CD8-positive, alpha-beta memory T cell (primary cell): ENCODE measurements at regions not wholly inside any gene's neighbourhood (a gene's known extent, or its start where the extent isn't known, plus 50 kb on each side); places are given as distances from the start of the nearest gene placed in this dataset.

Experiments used
- CTCF ChIA-PET: fragments of 350-600 bp; sonication (Branson Sonifier 250); formaldehyde crosslinking; loops from one replicate; lab custom pipeline; 2021; ENCODE audit warnings: antibody characterized with exemption; lab: Charles Lee
- POLR2A ChIA-PET: fragments of 350-600 bp; sonication (Branson Sonifier 250); formaldehyde crosslinking; loops from one replicate; lab custom pipeline; 2021; ENCODE audit warnings: antibody characterized with exemption; lab: Charles Lee
- DNase-seq, 5 donors: peaks; one replicate each; pipeline versions ENCODE4 v3.0.0 to v3.0.0-alpha.2; 2020 to 2022; ENCODE audit warnings: mixed read lengths in 1 of 5
- H3K27ac ChIP-seq: one replicate; pipeline ENCODE4 v1.7.0; 2013; ENCODE audit warnings: low read depth, mild to moderate bottlenecking, low read length, moderate library complexity
- H3K27me3 ChIP-seq: 2 replicates; pipeline ENCODE4 v1.7.0; 2013; ENCODE audit warnings: low read length, mild to moderate bottlenecking; ENCODE audit not compliant: insufficient read depth, poor library complexity, severe bottlenecking
- H3K36me3 ChIP-seq: 2 replicates; pipeline ENCODE4 v1.7.0; 2013; ENCODE audit warnings: mild to moderate bottlenecking, low read length, moderate library complexity; ENCODE audit not compliant: insufficient read depth
- H3K4me1 ChIP-seq: 2 replicates; pipeline ENCODE4 v1.7.0; 2013; ENCODE audit warnings: mild to moderate bottlenecking, low read length, moderate library complexity; ENCODE audit not compliant: insufficient read depth
- H3K4me3 ChIP-seq: 2 replicates; pipeline ENCODE4 v1.7.0; 2013; ENCODE audit warnings: mild to moderate bottlenecking, low read length
- H3K9me3 ChIP-seq: 2 replicates; pipeline ENCODE4 v1.7.0; 2013; ENCODE audit warnings: mild to moderate bottlenecking, low read length
- H3K27ac Mint-ChIP-seq, 8 donors: one replicate each; pipeline ENCODE4 v1.8.0; 2020 to 2021; ENCODE audit warnings: mixed read lengths in 8 of 8, mild to moderate bottlenecking in 6 of 8, inconsistent platforms in 3 of 8, moderate library complexity in 3 of 8
- H3K27me3 Mint-ChIP-seq, 2 donors: one replicate each; pipeline ENCODE4 v1.8.0; 2020 to 2021; ENCODE audit warnings: mixed read lengths in 2 of 2, mild to moderate bottlenecking in 1 of 2, moderate library complexity in 1 of 2
- H3K36me3 Mint-ChIP-seq, 3 donors: one replicate each; pipeline ENCODE4 v1.8.0; 2020 to 2021; ENCODE audit warnings: mixed read lengths in 3 of 3, inconsistent platforms in 1 of 3, mild to moderate bottlenecking in 1 of 3
- H3K4me1 Mint-ChIP-seq, 3 donors: one replicate each; pipeline ENCODE4 v1.8.0; 2020 to 2021; ENCODE audit warnings: mixed read lengths in 3 of 3, inconsistent platforms in 1 of 3, mild to moderate bottlenecking in 1 of 3
- H3K4me3 Mint-ChIP-seq, 7 donors: one replicate each; pipeline ENCODE4 v1.8.0; 2020 to 2021; ENCODE audit warnings: mixed read lengths in 7 of 7, mild to moderate bottlenecking in 6 of 7, moderate library complexity in 4 of 7, inconsistent platforms in 2 of 7
- H3K9me3 Mint-ChIP-seq, 5 donors: one replicate each; pipeline ENCODE4 v1.8.0; 2020 to 2022; ENCODE audit warnings: mixed read lengths in 5 of 5, mild to moderate bottlenecking in 3 of 5, moderate library complexity in 2 of 5, inconsistent platforms in 1 of 5

- Mint-ChIP-seq H3K4me1 (no peaks in the 10 kb centered on the region), H3K27ac (no peak overlapping the region), H3K27me3 (no peaks in the 10 kb centered on the region), H3K4me3 (no peak overlapping the region), H3K9me3 (peaks cover 0 to 9% (median 1%) of the 10 kb centered on the region in 5 donors), H3K36me3 (no peaks in the 10 kb centered on the region)
- Histone ChIP-seq H3K4me3 (no peak overlapping the region), H3K27me3 (no peaks in the 10 kb centered on the region), H3K9me3 (no peaks in the 10 kb centered on the region), H3K4me1 (no peaks in the 10 kb centered on the region), H3K36me3 (no peaks in the 10 kb centered on the region), H3K27ac (no peak overlapping the region)
- POLR2A ChIA-PET, result no interaction called here
- no peak for DNase-seq
- CTCF ChIA-PET, result no interaction called here
Observed at GRCh38 chr3:89692601-89693000, 585.2 kb downstream of the EPHA3 start.

- Mint-ChIP-seq H3K27ac (no peak overlapping the region), H3K4me1 (no peaks in the 10 kb centered on the region), H3K9me3 (peaks cover 12 to 31% (median 19%) of the 10 kb centered on the region in 5 donors), H3K4me3 (no peak overlapping the region), H3K27me3 (no peaks in the 10 kb centered on the region), H3K36me3 (no peaks in the 10 kb centered on the region)
- Histone ChIP-seq H3K27me3 (no peaks in the 10 kb centered on the region), H3K36me3 (no peaks in the 10 kb centered on the region), H3K4me3 (no peak overlapping the region), H3K9me3 (no peaks in the 10 kb centered on the region), H3K4me1 (no peaks in the 10 kb centered on the region), H3K27ac (no peak overlapping the region)
- DNase-seq, result no peak
- ChIA-PET POLR2A (no interaction called here), CTCF (no interaction called here)
Observed at GRCh38 chr3:89697321-89697916, 590.0 kb downstream of the EPHA3 start.

- no peaks in the 10 kb centered on the region for H3K27me3 ChIP-seq
- no peaks in the 10 kb centered on the region for H3K36me3 ChIP-seq
- H3K9me3 ChIP-seq, result no peaks in the 10 kb centered on the region
- H3K4me3 ChIP-seq, result no peak overlapping the region
- H3K36me3 Mint-ChIP-seq, result no peaks in the 10 kb centered on the region
- POLR2A ChIA-PET, result no interaction called here
- H3K27me3 Mint-ChIP-seq, result no peaks in the 10 kb centered on the region
- no peak for DNase-seq
- H3K27ac ChIP-seq, result no peak overlapping the region
- peaks cover 12 to 35% (median 24%) of the 10 kb centered on the region in 5 donors for H3K9me3 Mint-ChIP-seq
- CTCF ChIA-PET, result no interaction called here
- H3K27ac Mint-ChIP-seq, result no peak overlapping the region
- no peaks in the 10 kb centered on the region for H3K4me1 ChIP-seq
- no peak overlapping the region for H3K4me3 Mint-ChIP-seq
- H3K4me1 Mint-ChIP-seq, result no peaks in the 10 kb centered on the region
Observed at GRCh38 chr3:89698208-89698830, 590.9 kb downstream of the EPHA3 start.

- Histone ChIP-seq H3K9me3 (no peaks in the 10 kb centered on the region), H3K27ac (no peak overlapping the region), H3K36me3 (no peaks in the 10 kb centered on the region), H3K4me1 (no peaks in the 10 kb centered on the region), H3K4me3 (no peak overlapping the region), H3K27me3 (no peaks in the 10 kb centered on the region)
- H3K9me3 Mint-ChIP-seq, result peaks cover 12 to 36% (median 24%) of the 10 kb centered on the region in 5 donors
- H3K4me3 Mint-ChIP-seq, result no peak overlapping the region
- POLR2A ChIA-PET, result no interaction called here
- no peak for DNase-seq
- no peaks in the 10 kb centered on the region for H3K36me3 Mint-ChIP-seq
- no peak overlapping the region for H3K27ac Mint-ChIP-seq
- no peaks in the 10 kb centered on the region for H3K4me1 Mint-ChIP-seq
- CTCF ChIA-PET, result no interaction called here
- no peaks in the 10 kb centered on the region for H3K27me3 Mint-ChIP-seq
Observed at GRCh38 chr3:89699229-89699628, 591.8 kb downstream of the EPHA3 start.

DNA sequence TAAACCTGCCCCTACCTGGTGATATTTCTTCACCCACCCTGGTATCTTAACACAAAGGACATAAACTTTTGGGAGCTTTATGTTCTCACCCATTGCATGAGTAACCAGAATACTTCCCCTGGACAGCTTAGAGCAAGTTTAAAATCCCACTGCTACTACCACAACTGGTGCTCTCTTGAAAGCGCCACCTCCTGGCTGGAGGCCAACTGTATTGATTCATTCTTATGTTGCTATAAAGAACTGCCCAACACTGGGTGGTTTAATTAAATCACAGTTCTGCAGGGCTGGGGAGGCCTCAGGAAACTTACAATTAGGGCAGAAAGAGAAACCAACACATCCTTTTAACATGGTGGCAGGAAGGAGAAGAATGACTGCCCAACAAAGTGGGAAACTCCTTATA lies 592.4 kb downstream of the EPHA3 start:
- H3K9me3 ChIP-seq, result no peaks in the 10 kb centered on the region
- no peak overlapping the region for H3K27ac Mint-ChIP-seq
- no peaks in the 10 kb centered on the region for H3K27me3 Mint-ChIP-seq
- no peaks in the 10 kb centered on the region for H3K4me1 Mint-ChIP-seq
- H3K9me3 Mint-ChIP-seq, result peaks cover 12 to 36% (median 24%) of the 10 kb centered on the region in 5 donors
- no peak overlapping the region for H3K4me3 Mint-ChIP-seq
- no peaks in the 10 kb centered on the region for H3K36me3 ChIP-seq
- H3K4me1 ChIP-seq, result no peaks in the 10 kb centered on the region
- DNase-seq, result no peak
- no peak overlapping the region for H3K27ac ChIP-seq
- H3K27me3 ChIP-seq, result no peaks in the 10 kb centered on the region
- H3K4me3 ChIP-seq, result no peak overlapping the region
- ChIA-PET POLR2A (no interaction called here), CTCF (no interaction called here)
- H3K36me3 Mint-ChIP-seq, result no peaks in the 10 kb centered on the region

GRCh38 chr3:89702404-89702803 lies 595.0 kb downstream of the EPHA3 start:
- no peak for DNase-seq
- H3K9me3 Mint-ChIP-seq, result peaks cover 17 to 40% (median 30%) of the 10 kb centered on the region in 5 donors
- no peaks in the 10 kb centered on the region for H3K27me3 Mint-ChIP-seq
- CTCF ChIA-PET, result no interaction called here
- H3K9me3 ChIP-seq, result no peaks in the 10 kb centered on the region
- no peaks in the 10 kb centered on the region for H3K4me1 Mint-ChIP-seq
- no peak overlapping the region for H3K27ac ChIP-seq
- H3K36me3 ChIP-seq, result no peaks in the 10 kb centered on the region
- no peaks in the 10 kb centered on the region for H3K4me1 ChIP-seq
- H3K4me3 Mint-ChIP-seq, result no peak overlapping the region
- no peaks in the 10 kb centered on the region for H3K27me3 ChIP-seq
- H3K27ac Mint-ChIP-seq, result no peak overlapping the region
- H3K36me3 Mint-ChIP-seq, result no peaks in the 10 kb centered on the region
- no peak overlapping the region for H3K4me3 ChIP-seq
- POLR2A ChIA-PET, result no interaction called here

DNA sequence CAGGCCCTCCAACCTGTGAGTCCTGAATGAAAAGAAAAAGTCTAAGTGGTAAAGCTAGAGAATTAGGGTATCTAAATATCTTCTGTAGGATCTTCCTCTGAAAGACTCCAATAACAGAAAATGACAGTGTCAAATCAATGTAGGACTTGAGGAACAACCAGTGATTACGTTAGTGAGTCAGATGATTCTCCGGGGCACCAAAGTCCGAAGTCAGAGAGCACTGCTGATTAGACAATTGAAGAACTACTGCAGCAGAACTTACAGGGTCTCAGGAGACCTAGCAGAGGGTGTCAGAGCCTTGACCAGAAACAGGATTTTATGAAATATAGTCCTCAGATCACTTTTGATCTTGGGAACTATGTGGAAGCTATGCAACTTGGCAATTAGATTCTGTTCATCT lies 605.8 kb downstream of the EPHA3 start:
- Histone ChIP-seq H3K27ac (no peak overlapping the region), H3K27me3 (no peaks in the 10 kb centered on the region), H3K4me1 (no peaks in the 10 kb centered on the region), H3K36me3 (no peaks in the 10 kb centered on the region), H3K9me3 (no peaks in the 10 kb centered on the region), H3K4me3 (no peak overlapping the region)
- H3K27ac Mint-ChIP-seq, result no peak overlapping the region
- H3K27me3 Mint-ChIP-seq, result no peaks in the 10 kb centered on the region
- H3K4me3 Mint-ChIP-seq, result no peak overlapping the region
- ChIA-PET POLR2A (no interaction called here), CTCF (no interaction called here)
- no peaks in the 10 kb centered on the region for H3K36me3 Mint-ChIP-seq
- peaks cover 8 to 41% (median 16%) of the 10 kb centered on the region in 5 donors for H3K9me3 Mint-ChIP-seq
- H3K4me1 Mint-ChIP-seq, result no peaks in the 10 kb centered on the region
- DNase-seq, result no peak

GRCh38 chr3:89714237-89714636 lies 606.8 kb downstream of the EPHA3 start:
- Histone ChIP-seq H3K9me3 (no peaks in the 10 kb centered on the region), H3K36me3 (no peaks in the 10 kb centered on the region), H3K27ac (no peak overlapping the region), H3K4me3 (no peak overlapping the region), H3K27me3 (no peaks in the 10 kb centered on the region), H3K4me1 (no peaks in the 10 kb centered on the region)
- ChIA-PET CTCF (no interaction called here), POLR2A (no interaction called here)
- Mint-ChIP-seq H3K9me3 (peaks cover 6 to 44% (median 15%) of the 10 kb centered on the region in 5 donors), H3K27me3 (no peaks in the 10 kb centered on the region), H3K4me1 (no peaks in the 10 kb centered on the region), H3K4me3 (no peak overlapping the region), H3K27ac (no peak overlapping the region), H3K36me3 (no peaks in the 10 kb centered on the region)
- no peak for DNase-seq
